Prostate gland (tissue), 2 donors: ENCODE measurements at regions not wholly inside any gene's neighbourhood (a gene's known extent, or its start where the extent isn't known, plus 50 kb on each side); places are given as distances from the start of the nearest gene placed in this dataset.

ENCODE experiments used
- CTCF ChIP-seq, 4 experiments: fragments of 200-600 bp in 2 of 4; fragments of 450-650 bp in 2 of 4; sonication (generic) in 2 of 4; IDR thresholded peaks; 1 replicate in 3 of 4; 2 replicates in 1 of 4; pipeline ENCODE4 v1.5.1; 2016 to 2019; ENCODE audit warnings: antibody characterized with exemption in 4 of 4, mild to moderate bottlenecking in 2 of 4, moderate library complexity in 2 of 4
- POLR2A ChIP-seq: fragments of 450-650 bp; IDR thresholded peaks from one replicate; pipeline ENCODE4 v1.6.1; 2016; ENCODE audit warnings: antibody characterized with exemption, mild to moderate bottlenecking
- POLR2AphosphoS5 ChIP-seq: sonication (generic); formaldehyde crosslinking; IDR thresholded peaks from one replicate; pipeline ENCODE4 v1.6.1; 2017; ENCODE audit warnings: antibody characterized with exemption

DNA sequence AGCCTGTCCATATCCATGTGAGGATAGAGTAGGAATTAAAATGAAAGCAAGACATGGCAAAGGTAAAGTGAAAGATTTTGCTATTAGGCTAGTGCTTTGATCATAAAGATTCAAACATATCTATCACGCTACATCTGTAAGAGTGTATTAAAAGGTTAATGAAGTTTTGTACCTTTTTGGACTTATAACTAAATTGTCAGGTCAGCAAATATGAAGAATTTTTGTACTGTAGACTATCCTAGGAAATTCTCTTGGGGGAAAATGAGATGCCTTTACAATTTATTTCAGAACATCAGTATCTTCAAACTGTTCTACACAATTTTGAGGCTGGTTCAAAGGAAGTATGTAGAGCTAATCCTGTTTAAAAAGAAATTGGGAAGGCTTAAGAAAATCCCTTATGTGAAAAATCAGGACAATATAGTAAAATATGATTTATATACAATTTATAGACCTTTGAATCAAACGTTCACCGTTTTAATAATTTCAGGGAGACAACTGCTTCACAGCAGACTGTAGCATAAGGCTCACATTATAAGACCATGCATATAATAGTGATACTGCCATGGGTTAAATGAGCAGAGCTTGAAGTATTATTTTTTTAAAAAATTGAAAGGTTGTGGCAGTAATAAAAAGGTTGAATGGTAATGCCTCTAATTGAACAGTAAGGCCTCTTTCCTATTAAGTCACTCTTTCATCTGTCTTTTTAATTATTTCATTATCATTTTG is 639.5 kb upstream of the ARRDC3 start:
- no peak for TF ChIP-seq CTCF (IDR thresholded peaks at IDR 0.05)
- no peak for TF ChIP-seq POLR2A
- TF ChIP-seq POLR2AphosphoS5: no peak
